CD14-positive monocyte (primary cell): ENCODE measurements at regions not wholly inside any gene's neighbourhood (a gene's known extent, or its start where the extent isn't known, plus 50 kb on each side); places are given as distances from the start of the nearest gene placed in this dataset.

Experiments used
- DNase-seq, 3 donors: peaks; one replicate each; pipeline ENCODE4 v3.0.0-alpha.2; 2011 to 2022
- H2AFZ ChIP-seq: 2 replicates; pipeline ENCODE4 v1.6.0; 2012; ENCODE audit warnings: mild to moderate bottlenecking, low read depth, low read length, inconsistent platforms; ENCODE audit not compliant: insufficient read depth, poor library complexity, severe bottlenecking
- H3K27ac ChIP-seq, 2 donors: 1 replicate in 1 of 2; 2 replicates in 1 of 2; pipeline ENCODE4 v1.5.1; 2012 to 2013; ENCODE audit warnings: low read length in 2 of 2, control low read depth in 1 of 2, inconsistent platforms in 1 of 2, low read depth in 1 of 2, mild to moderate bottlenecking in 1 of 2
- H3K27me3 ChIP-seq, 2 donors: one replicate each; pipeline versions ENCODE4 v1.6.0 to v1.6.1; 2011 to 2013; ENCODE audit warnings: low read length in 2 of 2; ENCODE audit not compliant: control insufficient read depth in 2 of 2, insufficient read depth in 2 of 2
- H3K36me3 ChIP-seq, 2 donors: replicated peaks in 1 of 2; 1 replicate in 1 of 2; 2 replicates in 1 of 2; pipeline versions ENCODE4 v1.5.1 to v1.6.1; 2012 to 2013; ENCODE audit warnings: low read length in 2 of 2, control low read depth in 1 of 2, inconsistent platforms in 1 of 2, mild to moderate bottlenecking in 1 of 2; ENCODE audit not compliant: insufficient read depth in 2 of 2, control insufficient read depth in 1 of 2
- H3K4me1 ChIP-seq, 2 donors: 1 replicate in 1 of 2; 2 replicates in 1 of 2; pipeline versions ENCODE4 v1.5.1 to v1.6.1; 2012 to 2013; ENCODE audit warnings: low read length in 2 of 2, control low read depth in 1 of 2, inconsistent platforms in 1 of 2, mild to moderate bottlenecking in 1 of 2, moderate library complexity in 1 of 2; ENCODE audit not compliant: insufficient read depth in 2 of 2, control insufficient read depth in 1 of 2
- H3K4me2 ChIP-seq: replicated peaks from 2 replicates; pipeline ENCODE3; 2012; ENCODE audit warnings: low read length, moderate library complexity, mild to moderate bottlenecking; ENCODE audit not compliant: poor library complexity, severe bottlenecking; ENCODE audit errors: extremely low read depth
- H3K4me3 ChIP-seq, 3 experiments: fragments of 200-600 bp in 1 of 3; sonication (generic) in 1 of 3; replicated peaks in 1 of 3; 1 replicate in 2 of 3; 2 replicates in 1 of 3; pipeline ENCODE4 v1.5.1; 2011 to 2013; ENCODE audit warnings: low read length in 3 of 3, mild to moderate bottlenecking in 3 of 3, control low read depth in 2 of 3, low read depth in 2 of 3, inconsistent platforms in 1 of 3, moderate library complexity in 1 of 3
- H3K79me2 ChIP-seq: 2 replicates; pipeline ENCODE4 v1.6.0; 2012; ENCODE audit warnings: mild to moderate bottlenecking, control low read depth, inconsistent platforms, low read length, moderate library complexity; ENCODE audit not compliant: insufficient read depth
- H3K9ac ChIP-seq: 2 replicates; pipeline ENCODE4 v1.6.0; 2017; ENCODE audit warnings: low read length, mild to moderate bottlenecking; ENCODE audit not compliant: insufficient read depth, poor library complexity, severe bottlenecking
- H3K9me3 ChIP-seq, 2 donors: replicated peaks in 1 of 2; 1 replicate in 1 of 2; 2 replicates in 1 of 2; pipeline versions ENCODE4 v1.5.1 to v1.6.1; 2012 to 2013; ENCODE audit warnings: low read length in 2 of 2, control low read depth in 1 of 2; ENCODE audit not compliant: control insufficient read depth in 1 of 2, insufficient read depth in 1 of 2
- H4K20me1 ChIP-seq: 2 replicates; pipeline ENCODE4 v1.6.0; 2012; ENCODE audit warnings: mild to moderate bottlenecking, low read length, control low read depth, moderate library complexity; ENCODE audit not compliant: insufficient read depth
- H3K27ac Mint-ChIP-seq, 7 donors: one replicate each; pipeline ENCODE4 v1.8.0; 2020; ENCODE audit warnings: mild to moderate bottlenecking in 7 of 7, mixed read lengths in 7 of 7, moderate library complexity in 6 of 7, inconsistent platforms in 2 of 7
- H3K27me3 Mint-ChIP-seq, 3 donors: one replicate each; pipeline ENCODE4 v1.8.0; 2021 to 2022; ENCODE audit warnings: low read depth in 3 of 3, mild to moderate bottlenecking in 3 of 3, mixed read lengths in 3 of 3, moderate library complexity in 3 of 3, inconsistent platforms in 1 of 3
- H3K36me3 Mint-ChIP-seq, 2 donors: one replicate each; pipeline ENCODE4 v1.8.0; 2020; ENCODE audit warnings: mixed read lengths in 2 of 2, inconsistent platforms in 1 of 2, mild to moderate bottlenecking in 1 of 2
- H3K4me1 Mint-ChIP-seq: one replicate; pipeline ENCODE4 v1.8.0; 2020; ENCODE audit warnings: mild to moderate bottlenecking, mixed read lengths
- H3K4me3 Mint-ChIP-seq, 2 donors: one replicate each; pipeline ENCODE4 v1.8.0; 2020; ENCODE audit warnings: mild to moderate bottlenecking in 2 of 2, mixed read lengths in 2 of 2, moderate library complexity in 1 of 2
- H3K9me3 Mint-ChIP-seq, 7 donors: one replicate each; pipeline ENCODE4 v1.8.0; 2020 to 2022; ENCODE audit warnings: mixed read lengths in 7 of 7, mild to moderate bottlenecking in 6 of 7, moderate library complexity in 6 of 7, inconsistent platforms in 2 of 7
- WGBS: methylation state at CpG from one replicate; pipeline ENCODE4 v1.1.5; 2013; ENCODE audit warnings: missing lambda C conversion rate; ENCODE audit not compliant: insufficient coverage; 5-methylcytosine and 5-hydroxymethylcytosine counted together
- intact Hi-C, 2 donors: fragments of 100-400 bp; cut with micrococcal nuclease; formaldehyde crosslinking; loops; one replicate each; pipeline versions ENCODE4 v1.15.0 to v1.15.1; 2023
- TF ChIP-seq, protein P1 (sequence below): fragments of 200-600 bp; IDR thresholded peaks from one replicate; pipeline ENCODE4 v1.8.0; 2022; ENCODE audit warnings: antibody characterized with exemption, mild to moderate bottlenecking

DNA sequence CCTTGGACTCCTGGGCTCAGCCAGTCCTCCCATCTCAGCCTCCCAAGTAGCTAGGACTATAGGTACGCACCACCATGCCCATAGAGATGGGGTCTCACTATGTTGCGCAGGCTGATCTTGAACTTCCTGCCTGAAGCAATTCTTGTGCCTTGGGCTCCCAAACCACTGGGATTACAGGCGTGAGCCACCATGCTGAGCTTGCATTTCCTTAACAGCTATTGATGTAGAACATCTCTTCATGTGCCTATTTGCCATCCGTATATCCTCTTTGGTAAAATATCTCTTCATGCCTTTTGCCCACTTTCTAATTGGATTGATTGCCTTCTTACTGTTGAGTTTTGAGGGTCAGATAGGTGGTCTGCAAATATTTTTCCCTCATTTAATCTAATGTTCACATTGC is 208.9 kb upstream of the TLE3 start:
- Mint-ChIP-seq H3K27me3 (peaks cover 0 to 8% (median 6%) of the 10 kb centered on the region in 3 donors), H3K4me3 (no peak overlapping the region), H3K9me3 (peaks cover 0 to 5% (median 0%) of the 10 kb centered on the region in 7 donors), H3K27ac (no peak overlapping the region), H3K4me1 (peaks cover 10% of the 10 kb centered on the region), H3K36me3 (no peaks in the 10 kb centered on the region)
- Histone ChIP-seq H3K79me2 (no peaks in the 10 kb centered on the region), H3K36me3 (no peaks in the 10 kb centered on the region), H2AFZ (no peak overlapping the region), H3K9me3 (no peaks in the 10 kb centered on the region), H3K27me3 (peaks cover 0 to 3% of the 10 kb centered on the region in 2 donors), H3K4me3 (no peak overlapping the region), H3K9ac (no peak overlapping the region), H3K4me1 (peaks cover 11 to 16% of the 10 kb centered on the region in 2 donors), H3K4me2 (no peak overlapping the region), H3K27ac (no peak overlapping the region), H4K20me1 (no peaks in the 10 kb centered on the region)
- WGBS, result 92% methylated on average over 2 of the region's 4 CpGs
- TF ChIP-seq, protein P1, sequence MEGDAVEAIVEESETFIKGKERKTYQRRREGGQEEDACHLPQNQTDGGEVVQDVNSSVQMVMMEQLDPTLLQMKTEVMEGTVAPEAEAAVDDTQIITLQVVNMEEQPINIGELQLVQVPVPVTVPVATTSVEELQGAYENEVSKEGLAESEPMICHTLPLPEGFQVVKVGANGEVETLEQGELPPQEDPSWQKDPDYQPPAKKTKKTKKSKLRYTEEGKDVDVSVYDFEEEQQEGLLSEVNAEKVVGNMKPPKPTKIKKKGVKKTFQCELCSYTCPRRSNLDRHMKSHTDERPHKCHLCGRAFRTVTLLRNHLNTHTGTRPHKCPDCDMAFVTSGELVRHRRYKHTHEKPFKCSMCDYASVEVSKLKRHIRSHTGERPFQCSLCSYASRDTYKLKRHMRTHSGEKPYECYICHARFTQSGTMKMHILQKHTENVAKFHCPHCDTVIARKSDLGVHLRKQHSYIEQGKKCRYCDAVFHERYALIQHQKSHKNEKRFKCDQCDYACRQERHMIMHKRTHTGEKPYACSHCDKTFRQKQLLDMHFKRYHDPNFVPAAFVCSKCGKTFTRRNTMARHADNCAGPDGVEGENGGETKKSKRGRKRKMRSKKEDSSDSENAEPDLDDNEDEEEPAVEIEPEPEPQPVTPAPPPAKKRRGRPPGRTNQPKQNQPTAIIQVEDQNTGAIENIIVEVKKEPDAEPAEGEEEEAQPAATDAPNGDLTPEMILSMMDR, result no peak
- intact Hi-C loops, result loop anchor here (5.0 kb wide), 1 partner anchor 34 kb away; no protein-coding TSS in a partner anchor
- DNase-seq, result no peak

DNA sequence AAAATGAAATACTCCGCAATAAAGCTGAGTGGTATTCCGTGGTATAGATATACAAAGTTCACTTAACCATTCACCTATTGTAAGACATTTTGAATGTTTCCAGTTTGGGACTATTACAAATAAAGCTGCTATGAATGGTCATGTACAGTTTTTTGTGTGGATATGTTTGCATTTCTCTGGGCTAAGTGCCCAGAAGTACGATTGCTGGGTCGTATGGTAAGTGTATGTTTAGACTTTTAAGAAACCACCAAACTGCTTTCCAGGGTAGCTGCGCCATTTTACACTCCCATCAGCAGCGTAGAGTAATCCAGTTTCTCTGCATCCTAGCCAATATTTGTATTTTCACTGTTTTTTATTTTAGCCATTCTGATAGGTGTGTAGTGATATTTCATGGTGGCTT is 208.4 kb upstream of the TLE3 start:
- no peaks in the 10 kb centered on the region for H3K36me3 Mint-ChIP-seq
- H3K9me3 Mint-ChIP-seq, result peaks cover 0 to 5% (median 0%) of the 10 kb centered on the region in 7 donors
- Histone ChIP-seq H3K79me2 (no peaks in the 10 kb centered on the region), H4K20me1 (no peaks in the 10 kb centered on the region), H3K4me2 (no peak overlapping the region), H3K9me3 (no peaks in the 10 kb centered on the region), H3K9ac (no peak overlapping the region), H3K36me3 (no peaks in the 10 kb centered on the region), H3K27ac (no peak overlapping the region), H3K4me1 (peaks cover 11 to 16% of the 10 kb centered on the region in 2 donors), H3K27me3 (peaks cover 0 to 3% of the 10 kb centered on the region in 2 donors), H3K4me3 (no peak overlapping the region), H2AFZ (no peak overlapping the region)
- H3K4me3 Mint-ChIP-seq, result no peak overlapping the region
- H3K27ac Mint-ChIP-seq, result no peak overlapping the region
- no CpG with 5 or more reads among the region's 6 CpGs for WGBS
- intact Hi-C loops, result loop anchor here (5.0 kb wide), 1 partner anchor 34 kb away; no protein-coding TSS in a partner anchor
- no peak for DNase-seq
- TF ChIP-seq, protein P1, result no peak
- peaks cover 10% of the 10 kb centered on the region for H3K4me1 Mint-ChIP-seq
- H3K27me3 Mint-ChIP-seq, result peaks cover 0 to 8% (median 6%) of the 10 kb centered on the region in 3 donors
